ENCODE measurements at regions not wholly inside any gene's neighbourhood (a gene's known extent, or its start where the extent isn't known, plus 50 kb on each side); places are given as distances from the start of the nearest gene placed in this dataset.

GRCh38 chr6:165984729-165985275 lies 182.8 kb downstream of the TBXT start:
- DNase-seq (ENCODE audit: low spot score) (no peak), ATAC-seq (ENCODE audit: low FRiP score) (no peak)
- TF ChIP-seq CTCF (IDR thresholded peaks at IDR 0.05) = no peak

DNA sequence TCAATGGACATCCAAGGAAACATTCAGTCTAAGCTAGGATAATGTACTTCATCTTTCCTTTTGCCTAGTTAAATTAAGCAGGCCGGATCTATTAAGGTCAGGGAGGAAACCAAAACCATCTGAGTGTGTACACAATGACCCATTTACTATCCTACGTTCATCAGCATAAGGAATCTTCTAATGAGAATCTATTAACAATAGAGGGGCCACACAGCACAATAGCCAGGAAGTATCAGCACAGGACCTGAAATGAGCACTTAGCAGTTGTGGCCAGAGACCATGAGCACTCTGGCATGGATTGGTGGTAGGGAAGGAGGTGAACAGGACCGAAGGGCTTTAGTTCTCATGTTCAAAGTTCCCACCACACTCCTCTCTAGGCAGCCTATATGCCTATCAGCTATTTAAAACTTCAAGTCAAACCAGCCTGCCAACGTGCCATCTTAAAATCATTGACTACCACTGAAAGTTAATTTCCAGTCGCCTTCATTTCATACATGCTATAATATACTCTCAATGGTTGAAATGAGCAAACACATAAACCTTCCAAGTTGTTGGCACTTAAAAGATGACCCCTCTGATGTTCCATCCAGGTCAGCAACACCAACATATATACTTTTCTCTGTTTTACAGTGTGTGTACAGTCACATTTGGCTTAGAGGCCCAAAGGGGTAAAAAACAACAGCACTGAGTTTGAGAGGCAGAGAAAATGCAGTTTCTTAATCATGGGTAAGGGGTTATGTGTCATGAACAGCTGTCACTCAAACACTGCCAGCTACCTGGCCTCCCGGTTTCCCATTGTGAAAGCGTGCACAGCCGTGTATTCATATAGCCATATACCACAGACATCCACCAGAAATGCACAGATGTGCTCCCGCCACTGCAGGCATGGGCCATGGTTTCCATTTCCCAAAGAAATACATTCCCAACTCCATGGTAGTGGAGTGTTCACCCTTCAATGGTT lies 184.3 kb downstream of the TBXT start:
- TF ChIP-seq CTCF (IDR thresholded peaks at IDR 0.05) = no peak
- DNase-seq (ENCODE audit: low spot score) (no peak), ATAC-seq (ENCODE audit: low FRiP score) (no peak)

DNA sequence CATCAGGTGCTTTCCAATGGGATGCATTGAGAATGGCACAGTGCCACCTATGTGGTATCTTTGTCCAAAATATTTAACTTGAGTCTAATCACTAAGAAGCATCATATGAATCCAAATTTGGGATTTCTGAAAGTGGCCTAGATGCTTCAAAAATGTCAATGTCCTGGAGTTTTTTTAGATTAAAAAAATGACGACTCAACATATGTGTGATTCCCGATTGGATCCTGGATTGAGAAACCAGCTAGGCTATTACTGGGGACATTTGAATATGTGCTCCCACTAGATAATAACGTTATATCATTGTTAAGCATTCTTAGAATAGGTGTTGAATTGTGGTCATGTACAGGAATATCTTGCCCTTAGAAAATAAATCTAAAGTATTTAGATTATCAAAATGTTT lies 189.2 kb downstream of the TBXT start:
- no peak for TF ChIP-seq CTCF (IDR thresholded peaks at IDR 0.05)
- DNase-seq (ENCODE audit: low spot score) (no peak), ATAC-seq (ENCODE audit: low FRiP score) (no peak)

DNA sequence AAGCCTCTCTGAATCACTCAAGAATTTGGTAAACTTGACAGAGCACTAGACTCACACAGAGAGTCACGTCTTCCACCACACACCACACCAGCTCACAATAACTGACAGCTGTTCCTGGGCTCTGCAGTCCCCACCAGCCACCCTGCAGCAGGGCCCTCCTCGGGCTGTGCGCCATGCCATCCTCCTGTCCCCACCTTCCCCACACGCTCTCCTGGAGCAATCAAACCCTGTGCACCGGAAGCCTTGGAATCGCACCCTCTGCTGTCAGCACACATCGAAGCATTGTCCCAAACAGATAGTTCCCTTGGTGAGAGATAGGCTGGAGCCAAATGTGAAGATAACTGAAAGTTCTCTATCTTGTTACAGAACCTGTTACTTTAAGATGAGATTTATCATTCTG lies 191.0 kb downstream of the TBXT start:
- no peak for ATAC-seq (ENCODE audit: low FRiP score)
- DNase-seq (ENCODE audit: low spot score) = no peak
- no peak for TF ChIP-seq CTCF (IDR thresholded peaks at IDR 0.05)

DNA sequence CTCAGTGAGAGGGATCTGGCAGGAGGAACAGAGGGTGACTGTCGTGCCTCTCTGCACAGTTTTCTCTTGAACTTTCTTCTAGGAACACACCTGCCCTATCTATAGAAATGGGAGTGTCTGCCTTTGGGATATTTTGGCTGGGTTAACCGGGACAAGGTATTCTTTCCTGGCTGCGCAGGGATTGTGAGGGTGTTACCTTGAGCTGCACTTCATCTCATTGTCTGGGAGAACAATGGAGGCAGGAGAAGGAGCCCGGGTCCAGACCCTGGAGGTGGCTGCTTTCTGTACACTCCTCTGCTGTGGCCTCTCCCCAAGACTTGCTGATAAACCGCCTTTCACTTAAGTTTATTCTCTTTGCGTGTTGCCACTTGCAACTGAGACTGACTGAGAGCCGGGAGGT lies 192.8 kb downstream of the TBXT start:
- no peak for TF ChIP-seq CTCF (IDR thresholded peaks at IDR 0.05)
- no peak for ATAC-seq (ENCODE audit: low FRiP score)
- no peak for DNase-seq (ENCODE audit: low spot score)

DNA sequence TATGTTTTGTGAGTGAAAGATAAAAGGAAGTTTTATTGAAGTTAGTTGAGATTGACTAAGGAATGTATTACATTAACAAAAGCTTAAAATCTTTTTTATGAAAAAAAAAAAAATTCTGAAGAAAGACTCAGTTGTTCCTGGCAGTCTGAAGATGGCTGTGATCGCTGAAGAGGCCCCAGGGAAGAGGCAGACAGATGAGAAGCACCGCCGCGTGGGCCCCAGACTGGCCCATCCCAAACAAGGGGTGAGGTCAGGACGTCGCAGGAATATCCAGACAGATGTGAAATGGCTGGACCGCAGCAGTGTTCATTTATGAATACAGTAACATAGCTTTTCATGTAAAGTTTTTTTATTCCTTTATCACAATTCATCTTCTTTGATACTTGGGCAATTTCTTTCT lies 194.2 kb downstream of the TBXT start:
- no peak for ATAC-seq (ENCODE audit: low FRiP score)
- no peak for TF ChIP-seq CTCF (IDR thresholded peaks at IDR 0.05)

More for the DNA sequence above, 194.2 kb downstream of the TBXT start:
- no peak for DNase-seq (ENCODE audit: low spot score)

Measured in omental fat pad (tissue), 3 donors.